ENCODE measurements at regions not wholly inside any gene's neighbourhood (a gene's known extent, or its start where the extent isn't known, plus 50 kb on each side); places are given as distances from the start of the nearest gene placed in this dataset.
"Not testable (repeated sequence)": the region's sequence is repeated elsewhere in the genome, so short reads cannot be mapped to it uniquely, and the experiment has no call there.

- DNase-seq, result no peak
Observed at GRCh38 chr17:5870231-5870953, 199.8 kb upstream of the WSCD1 start.

DNA sequence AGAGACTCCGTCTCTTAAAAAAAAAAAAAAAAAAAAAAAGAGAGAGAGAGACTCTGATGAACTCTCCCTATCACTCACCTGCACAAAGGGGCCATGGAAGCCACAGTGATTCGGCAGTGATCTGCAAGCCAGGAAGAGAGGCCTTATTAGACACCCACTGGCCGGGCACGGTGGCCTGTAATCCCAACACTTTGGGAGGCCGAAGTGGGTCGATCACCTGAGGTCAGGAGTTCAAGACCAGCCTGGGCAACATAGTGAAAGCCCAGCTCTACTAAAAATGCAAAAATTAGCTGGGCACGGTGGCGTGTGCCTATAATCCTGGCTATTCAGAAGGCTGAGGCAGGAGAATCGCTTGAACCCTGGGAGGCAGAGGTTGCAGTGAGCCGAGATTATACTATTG is 198.5 kb upstream of the WSCD1 start:
- DNase-seq, result no peak

- DNase-seq, result no peak
Observed at GRCh38 chr17:5872831-5873230, 197.3 kb upstream of the WSCD1 start.

DNA sequence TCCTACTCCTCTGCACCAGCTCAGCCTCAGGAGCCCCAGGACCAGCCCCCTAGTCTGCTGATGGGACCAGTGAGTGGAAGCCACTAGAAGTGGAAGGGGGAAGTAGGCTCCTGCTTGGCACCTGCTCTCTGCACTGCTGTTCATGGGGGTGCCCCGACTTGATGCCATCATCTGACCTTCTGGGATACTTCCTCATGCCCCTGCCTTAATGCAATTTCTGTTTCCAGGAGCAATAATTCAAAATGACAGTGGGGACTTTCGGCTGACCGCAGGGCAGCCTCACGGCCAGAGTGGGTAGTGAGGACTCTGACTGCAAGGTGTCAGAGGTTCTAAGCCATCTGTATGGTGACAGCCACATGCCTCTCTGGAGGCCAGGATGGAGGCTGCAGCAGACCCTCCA is 196.4 kb upstream of the WSCD1 start:
- no peak for DNase-seq

- peak; percentile 66 for DNase-seq
Observed at GRCh38 chr17:5874486-5874885, 195.7 kb upstream of the WSCD1 start.

DNA sequence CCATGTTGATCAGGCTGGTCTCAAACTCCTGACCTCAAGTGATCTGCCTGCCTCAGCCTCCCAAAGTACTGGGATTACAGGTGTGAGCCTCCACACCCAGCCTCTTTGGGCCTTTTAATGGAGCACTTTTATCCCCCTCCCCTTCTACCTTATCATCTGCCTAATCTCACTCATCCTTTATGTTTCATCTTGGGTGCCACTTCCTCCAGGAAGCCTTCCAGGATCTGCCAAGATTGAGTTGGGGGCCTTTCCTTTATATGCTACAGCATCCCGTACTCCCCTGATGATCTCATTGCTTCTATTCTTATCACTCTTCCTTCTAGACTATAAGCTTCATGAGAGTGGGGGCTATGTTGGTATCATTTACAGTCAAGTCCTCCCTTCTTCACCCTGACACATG is 192.8 kb upstream of the WSCD1 start:
- DNase-seq, result no peak

DNA sequence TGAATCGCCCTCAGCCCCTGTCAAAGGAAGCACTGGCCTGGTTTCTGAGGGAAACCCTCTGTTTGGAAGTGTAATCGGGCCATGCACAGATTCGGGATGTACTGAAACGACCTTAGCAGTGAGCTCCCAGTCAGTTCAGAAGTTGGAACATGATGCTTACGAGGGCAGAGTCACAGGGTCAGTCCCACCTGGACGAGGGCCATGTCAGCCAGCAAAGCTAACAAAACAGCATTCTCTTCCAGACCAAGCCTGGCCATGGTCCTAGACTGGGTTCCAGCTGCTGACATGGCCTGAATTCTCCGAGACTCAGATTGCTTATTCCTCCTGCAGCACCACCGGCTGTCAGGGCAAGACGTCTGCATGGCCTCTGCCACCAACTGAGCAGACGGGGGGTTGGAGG is 192.2 kb upstream of the WSCD1 start:
- peak; percentile 96 for DNase-seq

DNA sequence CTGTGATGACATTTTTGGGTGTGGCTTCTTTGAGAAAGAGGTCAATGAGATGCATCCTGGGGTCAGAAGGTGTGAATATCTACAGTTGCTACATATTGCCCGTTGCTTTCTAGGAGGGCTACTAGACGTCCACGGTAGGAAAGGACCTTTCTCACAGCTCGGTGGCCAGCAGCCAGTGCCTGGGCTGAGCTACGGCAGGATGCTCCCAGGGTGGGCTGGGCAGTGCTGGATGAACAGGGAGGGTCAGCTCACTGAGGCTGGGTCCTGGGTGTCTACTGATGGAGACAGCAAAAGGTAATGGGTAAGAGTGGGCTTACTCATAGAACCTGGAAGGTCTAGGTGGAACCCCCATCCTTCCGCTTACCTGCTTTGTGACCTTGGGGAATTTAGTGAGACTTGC is 188.3 kb upstream of the WSCD1 start:
- no peak for DNase-seq

DNA sequence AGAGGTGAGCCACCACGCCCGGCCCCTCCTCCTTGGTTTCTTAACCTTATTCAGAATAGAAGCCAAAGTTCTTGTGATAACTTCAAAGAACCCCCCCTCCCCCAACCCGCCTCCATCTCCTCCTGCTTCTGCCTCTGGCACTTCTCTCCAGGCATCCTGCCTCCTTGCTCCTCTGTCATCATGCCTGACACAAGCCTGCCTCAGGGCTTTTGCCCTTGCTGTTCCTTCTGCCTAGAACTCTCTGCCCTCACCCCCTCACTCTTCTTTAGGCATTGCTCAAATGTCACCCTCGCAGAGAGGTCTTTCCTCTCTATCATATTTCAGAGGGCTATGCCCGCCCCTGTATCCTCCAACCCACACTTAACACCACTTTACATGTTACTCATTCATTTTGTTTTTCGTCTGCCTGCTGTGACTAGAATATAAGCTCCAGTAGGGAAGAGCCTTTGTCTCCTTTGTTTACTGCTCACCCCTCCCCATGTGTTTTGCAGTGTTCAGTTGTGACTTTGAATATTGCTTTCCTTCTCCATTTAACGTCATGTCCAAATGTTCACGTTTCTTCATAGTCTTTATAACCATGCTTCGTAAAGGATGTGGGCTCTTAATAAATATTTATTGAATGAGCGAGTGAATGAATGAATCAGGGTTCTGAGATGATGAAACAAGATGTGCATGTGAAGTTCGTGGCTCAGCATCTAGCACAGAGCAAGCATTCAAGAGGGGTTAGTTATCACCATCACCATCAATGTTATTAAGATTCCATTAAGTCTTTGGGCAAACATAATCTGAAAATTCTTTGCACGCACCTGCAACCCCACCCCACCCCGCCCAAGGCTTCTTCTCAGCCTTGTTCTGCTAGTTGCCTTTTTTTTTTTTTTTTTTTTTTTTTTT is 186.2 kb upstream of the WSCD1 start:
- no peak for DNase-seq

DNA sequence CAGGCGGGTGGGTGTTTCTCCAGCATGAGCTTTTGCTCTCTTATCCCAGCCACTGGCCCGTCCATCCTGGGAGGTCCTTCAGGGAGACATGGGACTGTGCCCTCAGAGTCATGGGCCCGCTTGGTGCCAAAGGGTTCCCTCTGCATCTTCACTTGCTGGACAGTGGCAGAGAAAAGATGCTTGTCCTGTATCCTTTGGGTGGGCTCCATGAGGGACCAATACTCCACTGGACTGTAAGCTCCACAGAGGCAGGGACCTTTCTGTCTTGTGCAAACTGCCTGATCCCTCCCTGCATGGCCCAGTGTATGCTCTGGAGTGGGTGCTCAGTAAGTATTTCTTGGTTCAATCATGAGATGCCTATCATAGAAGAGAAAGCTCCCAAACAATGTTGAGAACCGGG is 184.8 kb upstream of the WSCD1 start:
- DNase-seq, result no peak

GRCh38 chr17:5888811-5889210 is 181.4 kb upstream of the WSCD1 start:
- DNase-seq, result no peak

DNA sequence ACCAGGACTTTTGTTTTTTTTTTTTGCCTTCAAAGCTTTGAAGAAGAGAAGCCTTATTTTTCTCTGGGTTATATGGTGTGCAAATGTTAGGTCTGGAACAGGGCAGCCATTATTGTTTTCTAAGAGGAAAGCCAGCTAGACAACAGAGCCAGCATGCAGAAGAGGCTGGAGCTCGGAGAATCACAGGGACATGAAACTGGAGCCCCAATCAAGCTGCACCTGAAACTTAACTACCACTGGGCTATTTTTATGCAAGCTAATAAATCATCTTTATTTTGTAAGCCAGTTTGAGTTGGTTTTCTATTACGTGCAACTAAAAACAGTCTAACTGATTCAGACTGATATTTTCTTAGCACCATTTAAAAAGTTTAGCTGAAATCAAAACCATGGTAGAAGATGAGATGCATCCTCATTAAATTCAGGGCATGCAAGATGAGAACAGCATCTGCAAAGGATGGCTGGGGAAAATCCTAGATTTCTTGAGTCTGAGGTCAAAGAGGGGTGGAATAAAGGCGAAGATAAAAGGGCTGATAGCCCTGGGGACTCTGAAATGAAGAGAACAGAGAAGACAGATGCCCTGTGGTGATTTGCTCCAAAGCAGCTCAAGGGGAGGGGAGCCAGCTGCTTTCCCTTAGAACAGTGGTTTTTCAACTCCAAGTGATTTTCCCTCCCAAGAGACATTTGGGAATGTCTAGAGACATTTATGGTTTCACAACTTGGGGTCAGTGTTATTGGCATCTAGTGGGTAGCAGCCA is 177.1 kb upstream of the WSCD1 start:
- DNase-seq, result peak; percentile 24

- DNase-seq, result no peak
Observed at GRCh38 chr17:5893741-5894140, 176.4 kb upstream of the WSCD1 start.

DNA sequence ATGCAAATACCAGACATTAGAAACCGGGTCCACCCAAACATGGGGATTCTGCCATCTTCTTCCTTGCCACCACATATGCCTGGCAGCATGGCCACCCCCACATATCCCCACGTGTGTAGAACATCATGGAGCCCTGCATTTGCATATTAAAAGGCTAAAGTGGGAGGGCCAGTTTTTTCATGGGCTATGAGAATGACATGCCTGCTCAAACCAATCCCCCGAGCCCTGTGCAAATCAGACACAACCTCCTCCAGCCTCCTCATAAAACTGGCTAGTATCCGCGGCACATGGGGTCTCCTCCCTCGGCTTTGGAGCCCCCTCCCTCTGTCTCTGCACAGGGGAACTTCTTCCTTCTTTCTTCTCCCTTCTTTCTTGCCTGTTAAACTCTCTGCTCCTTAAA is 174.9 kb upstream of the WSCD1 start:
- no peak for DNase-seq

DNA sequence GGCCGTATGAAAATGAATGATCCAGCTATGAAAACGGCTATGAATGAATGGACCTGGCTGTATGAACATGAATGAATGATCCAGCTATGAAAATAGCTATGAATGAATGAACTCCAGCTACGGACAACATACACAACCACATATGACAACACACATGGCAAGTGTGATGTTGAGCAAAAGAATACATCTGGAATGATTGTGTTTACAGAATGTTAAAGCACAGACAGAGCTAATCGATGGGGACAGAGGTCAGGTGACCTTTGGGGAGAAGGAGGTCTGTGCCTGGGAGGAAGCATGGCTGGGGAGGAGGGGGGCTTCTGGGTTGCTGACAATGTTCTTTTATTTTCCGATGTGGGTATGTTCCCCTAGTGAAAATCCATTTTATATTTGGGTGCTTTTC is 174.0 kb upstream of the WSCD1 start:
- DNase-seq, result no peak

DNA sequence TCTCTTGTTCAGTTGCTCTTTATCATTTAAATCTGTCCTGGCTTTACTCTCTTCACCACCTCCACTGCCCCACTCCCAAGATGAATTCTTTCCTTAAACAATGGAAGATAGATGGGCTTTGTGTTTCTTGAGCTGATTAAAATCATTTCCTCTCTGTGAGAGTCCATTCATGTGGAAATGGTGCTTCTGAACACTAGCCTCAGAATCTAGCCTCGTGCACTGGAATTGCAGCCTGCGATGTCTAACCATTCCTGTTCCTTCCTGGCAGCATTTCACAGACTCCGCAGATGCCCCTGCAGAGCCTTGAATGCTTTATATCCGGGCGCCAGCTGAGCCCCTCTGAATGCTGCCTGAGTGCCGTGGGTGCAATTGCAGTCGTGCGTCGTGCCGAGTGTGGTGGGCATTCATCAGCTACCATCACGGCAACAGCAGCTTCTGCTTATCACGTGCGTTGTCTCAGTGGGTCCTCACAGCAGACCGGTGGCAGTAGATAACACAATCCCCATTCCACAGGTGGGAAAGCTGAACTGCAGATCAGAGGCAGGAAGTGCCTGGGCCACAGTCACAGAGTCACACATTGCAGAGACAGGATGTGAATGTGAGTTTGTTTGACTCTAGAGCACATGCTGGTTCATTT is 172.8 kb upstream of the WSCD1 start:
- DNase-seq, result no peak

DNA sequence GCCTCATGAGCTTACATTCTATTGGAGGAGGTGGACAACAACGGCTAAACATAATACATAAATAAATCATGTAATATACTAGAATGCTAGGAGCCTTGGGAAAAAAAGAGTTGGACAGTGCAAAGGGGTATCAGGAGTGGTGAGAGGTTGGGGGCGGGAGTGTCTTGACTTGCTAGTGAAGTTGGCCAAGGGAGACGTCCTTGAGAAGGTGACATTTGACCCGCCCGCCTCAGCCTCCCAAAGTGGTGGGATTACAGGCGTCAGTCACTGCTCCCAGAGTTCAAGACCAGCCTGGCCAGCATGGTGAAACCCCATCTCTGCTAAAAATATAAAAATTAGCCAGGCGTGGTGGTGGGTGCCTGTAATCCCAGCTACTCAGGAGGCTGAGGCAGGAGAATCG is 172.2 kb upstream of the WSCD1 start:
- not testable (repeated sequence) for DNase-seq

DNA sequence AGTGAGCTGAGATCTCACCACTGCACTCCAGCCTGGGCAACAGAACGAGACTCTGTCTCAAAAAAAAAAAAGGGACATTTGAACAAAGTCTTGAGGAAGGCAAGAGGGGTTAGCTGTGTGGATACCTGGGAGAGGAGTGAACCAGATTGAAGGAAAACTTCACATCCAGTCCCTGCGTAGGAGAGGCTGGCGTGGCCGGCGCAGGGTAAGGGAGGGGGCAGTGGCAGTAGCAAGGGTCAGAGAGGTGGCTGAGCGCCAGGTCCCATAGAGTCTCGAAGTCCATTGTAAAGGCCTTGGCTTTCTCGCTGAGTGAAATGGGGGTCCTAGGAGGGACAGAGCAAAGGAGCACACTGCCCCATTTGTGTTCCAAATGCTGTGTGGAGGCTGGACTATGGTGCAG is 171.8 kb upstream of the WSCD1 start:
- DNase-seq, result no peak

DNA sequence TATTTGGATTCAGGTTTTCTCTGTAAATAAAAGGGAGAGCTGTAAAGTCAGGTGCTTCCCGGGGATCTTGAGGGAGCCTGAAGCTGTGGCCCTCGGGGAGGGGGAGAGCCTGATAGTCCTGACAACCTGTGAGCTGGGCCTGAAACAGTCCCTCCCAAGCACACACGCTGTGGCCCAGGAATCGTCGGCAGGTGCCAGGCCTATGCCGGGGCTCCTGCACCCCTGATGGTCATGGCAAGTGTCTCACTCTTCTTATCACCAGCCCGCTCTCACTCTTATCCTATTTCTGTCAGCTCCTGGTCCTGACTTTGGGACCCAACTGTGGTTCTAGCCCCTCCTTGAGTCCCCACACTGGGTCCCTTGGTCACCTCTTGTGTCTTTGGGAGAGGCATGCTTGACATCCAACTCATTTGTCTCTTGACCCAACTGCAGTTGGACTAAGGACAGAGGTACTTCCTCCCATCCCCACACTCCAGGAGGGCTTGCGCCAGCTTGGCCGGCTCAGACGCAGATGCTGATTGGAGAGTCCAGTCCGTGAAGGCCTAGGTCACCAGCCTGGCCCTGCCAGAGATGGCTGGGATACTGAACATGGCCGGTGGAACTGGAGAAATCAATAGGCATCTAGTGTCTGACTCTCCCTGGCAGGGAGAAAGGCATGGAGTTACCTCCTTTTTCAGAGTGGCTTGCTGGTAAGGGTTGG is 170.5 kb upstream of the WSCD1 start:
- no peak for DNase-seq

GRCh38 chr17:5901731-5902130 is 168.4 kb upstream of the WSCD1 start:
- DNase-seq, result no peak

DNA sequence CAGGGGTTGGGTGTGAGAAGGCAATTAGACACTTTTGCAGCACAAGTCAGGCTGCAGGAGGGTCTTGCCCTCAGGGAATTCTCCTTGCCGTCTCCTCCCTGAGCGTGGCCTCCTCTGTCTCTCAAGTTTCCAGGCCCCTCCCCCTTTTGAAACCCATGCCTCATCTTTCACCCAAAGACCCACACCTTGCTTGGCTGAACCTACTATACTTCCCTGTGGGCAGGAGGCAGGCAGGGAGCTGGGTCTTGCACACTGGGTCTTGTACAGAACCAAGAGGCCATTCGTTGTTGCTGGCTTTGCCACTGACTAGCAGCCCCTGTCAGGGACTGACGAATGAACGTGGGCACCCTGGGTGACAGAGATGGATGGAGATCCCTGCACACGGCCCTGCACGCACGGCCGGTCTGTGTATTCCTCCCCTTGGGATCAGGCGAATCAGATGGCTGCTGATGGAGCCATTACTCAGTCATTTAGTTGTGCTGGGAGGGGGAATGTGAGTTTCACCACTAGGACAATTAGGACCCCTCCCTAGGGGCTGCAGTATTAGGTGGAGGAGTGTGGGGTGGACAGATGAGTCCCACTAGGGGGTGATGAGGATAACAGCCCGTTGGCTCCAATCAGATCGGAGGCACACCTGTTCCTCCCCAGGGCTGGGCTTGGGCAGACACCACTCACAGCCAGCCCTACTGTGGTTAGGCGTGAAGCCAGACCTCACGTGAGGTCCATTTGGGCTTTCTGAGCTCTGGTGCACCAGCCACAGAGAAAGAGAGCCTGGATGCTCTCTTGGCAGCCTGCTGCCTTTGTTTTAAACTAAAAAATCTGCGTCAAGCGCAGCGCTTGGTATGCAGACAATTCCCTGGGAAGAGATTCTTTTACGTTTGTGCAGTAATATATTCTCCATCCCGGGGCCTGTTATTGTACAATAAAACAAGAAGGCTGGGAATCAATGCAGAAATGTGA is 167.7 kb upstream of the WSCD1 start:
- DNase-seq, result peak; percentile 59
